MCF 10A (cell line): ENCODE measurements at regions not wholly inside any gene's neighbourhood (a gene's known extent, or its start where the extent isn't known, plus 50 kb on each side); places are given as distances from the start of the nearest gene placed in this dataset.

Source experiments
- BruUV-seq: library from RNA; stranded (reverse); fragments of 400-500 nt; replicated peaks from 2 replicates; lab custom pipeline; 2021; lab: Mats Ljungman, UMichigan
- CTCF ChIA-PET: fragments of 300-600 bp; sonication (Branson Sonifier 250); formaldehyde crosslinking; extraction: SDS; loops from one replicate; lab custom pipeline; 2021; ENCODE audit warnings: antibody characterized with exemption, inconsistent platforms; lab: Yijun Ruan, JAX
- POLR2A ChIA-PET: fragments of 300-600, 350-650 bp; sonication (Branson Sonifier 250); formaldehyde crosslinking; extraction: SDS; loops from one replicate; lab custom pipeline; 2020; ENCODE audit warnings: antibody characterized with exemption, inconsistent platforms; lab: Yijun Ruan, JAX
- DNase-seq: peaks from one replicate; pipeline ENCODE4 v3.0.0-alpha.2; 2018; ENCODE audit not compliant: unreplicated experiment
- H3K27ac Mint-ChIP-seq: one replicate; pipeline ENCODE4 v1.8.0; 2022; ENCODE audit warnings: mild to moderate bottlenecking, low read depth, mixed read lengths; ENCODE audit not compliant: unreplicated experiment
- H3K27me3 Mint-ChIP-seq: one replicate; pipeline ENCODE4 v1.8.0; 2022; ENCODE audit warnings: mixed read lengths; ENCODE audit not compliant: insufficient read depth, unreplicated experiment
- H3K36me3 Mint-ChIP-seq: one replicate; pipeline ENCODE4 v1.8.0; 2022; ENCODE audit warnings: mild to moderate bottlenecking, moderate library complexity, mixed read lengths; ENCODE audit not compliant: insufficient read depth, unreplicated experiment
- H3K4me1 Mint-ChIP-seq: one replicate; pipeline ENCODE4 v1.8.0; 2022; ENCODE audit warnings: mixed read lengths; ENCODE audit not compliant: insufficient read depth, unreplicated experiment
- H3K4me3 Mint-ChIP-seq: one replicate; pipeline ENCODE4 v1.8.0; 2022; ENCODE audit warnings: mild to moderate bottlenecking, moderate library complexity, mixed read lengths; ENCODE audit not compliant: unreplicated experiment
- H3K9me3 Mint-ChIP-seq: one replicate; pipeline ENCODE4 v1.8.0; 2022; ENCODE audit warnings: mixed read lengths; ENCODE audit not compliant: unreplicated experiment
- CTCF ChIP-seq: fragments of 200-600 bp; IDR thresholded peaks from one replicate; pipeline ENCODE4 v1.8.0; 2022; ENCODE audit warnings: antibody characterized with exemption, mild to moderate bottlenecking; ENCODE audit not compliant: unreplicated experiment
- intact Hi-C: fragments of 100-400 bp; cut with micrococcal nuclease; formaldehyde crosslinking; loops from 2 replicates; pipeline ENCODE4 v1.14.1; 2022

GRCh38 chr7:131610007-131610406, 53.6 kb upstream of the PODXL start:
- ChIA-PET CTCF (interaction anchor here (0.6 to 1.2 kb wide), 2 partner anchors 15 to 216 kb away, joined by 3 read pairs; no protein-coding TSS in a partner anchor), POLR2A (interaction anchor here (0.5 kb wide), 1 partner anchor 983 kb away, joined by 3 read pairs; no protein-coding TSS in a partner anchor)
- Mint-ChIP-seq H3K36me3 (no peaks in the 10 kb centered on the region), H3K4me3 (no peak overlapping the region), H3K27ac (no peak overlapping the region), H3K27me3 (no peaks in the 10 kb centered on the region), H3K4me1 (peaks cover 11% of the 10 kb centered on the region), H3K9me3 (no peaks in the 10 kb centered on the region)
- BruUV-seq: no TSS peak
- TF ChIP-seq CTCF: no peak
- intact Hi-C loops: no loop called here
- no peak for DNase-seq

GRCh38 chr7:131608116-131608500, 51.7 kb upstream of the PODXL start:
- Mint-ChIP-seq H3K27ac (no peak overlapping the region), H3K36me3 (no peaks in the 10 kb centered on the region), H3K27me3 (no peaks in the 10 kb centered on the region), H3K4me1 (peaks cover 11% of the 10 kb centered on the region), H3K4me3 (no peak overlapping the region), H3K9me3 (no peaks in the 10 kb centered on the region)
- ChIA-PET POLR2A (no interaction called here), CTCF (no interaction called here)
- intact Hi-C loops: no loop called here
- no peak for TF ChIP-seq CTCF
- BruUV-seq: no TSS peak
- DNase-seq: no peak

- Mint-ChIP-seq H3K27ac (no peak overlapping the region), H3K36me3 (no peaks in the 10 kb centered on the region), H3K4me1 (peaks cover 11% of the 10 kb centered on the region), H3K4me3 (no peak overlapping the region), H3K27me3 (no peaks in the 10 kb centered on the region), H3K9me3 (no peaks in the 10 kb centered on the region)
- no TSS peak for BruUV-seq
- no peak for TF ChIP-seq CTCF
- CTCF ChIA-PET: interaction anchor here (0.6 kb wide), 1 partner anchor 9 kb away, joined by 3 read pairs; no protein-coding TSS in a partner anchor
- DNase-seq: no peak
- intact Hi-C loops: no loop called here
- POLR2A ChIA-PET: no interaction called here
Measured at GRCh38 chr7:131607291-131608115, 51.1 kb upstream of the PODXL start.

GRCh38 chr7:131606346-131607290, 50.2 kb upstream of the PODXL start:
- no peak for TF ChIP-seq CTCF
- no peak overlapping the region for H3K4me3 Mint-ChIP-seq
- H3K9me3 Mint-ChIP-seq: no peaks in the 10 kb centered on the region
- no TSS peak for BruUV-seq
- peaks cover 11% of the 10 kb centered on the region for H3K4me1 Mint-ChIP-seq
- no peaks in the 10 kb centered on the region for H3K27me3 Mint-ChIP-seq
- no peak overlapping the region for H3K27ac Mint-ChIP-seq
- ChIA-PET CTCF (interaction anchor here (0.6 to 0.7 kb wide), 2 partner anchors 8 to 9 kb away, joined by 3 read pairs; no protein-coding TSS in a partner anchor), POLR2A (no interaction called here)
- intact Hi-C loops: no loop called here
- DNase-seq: peak; percentile 9
- no peaks in the 10 kb centered on the region for H3K36me3 Mint-ChIP-seq
